ENCODE measurements at regions not wholly inside any gene's neighbourhood (a gene's known extent, or its start where the extent isn't known, plus 50 kb on each side); places are given as distances from the start of the nearest gene placed in this dataset.
"Not testable (repeated sequence)": the region's sequence is repeated elsewhere in the genome, so short reads cannot be mapped to it uniquely, and the experiment has no call there.

DNA sequence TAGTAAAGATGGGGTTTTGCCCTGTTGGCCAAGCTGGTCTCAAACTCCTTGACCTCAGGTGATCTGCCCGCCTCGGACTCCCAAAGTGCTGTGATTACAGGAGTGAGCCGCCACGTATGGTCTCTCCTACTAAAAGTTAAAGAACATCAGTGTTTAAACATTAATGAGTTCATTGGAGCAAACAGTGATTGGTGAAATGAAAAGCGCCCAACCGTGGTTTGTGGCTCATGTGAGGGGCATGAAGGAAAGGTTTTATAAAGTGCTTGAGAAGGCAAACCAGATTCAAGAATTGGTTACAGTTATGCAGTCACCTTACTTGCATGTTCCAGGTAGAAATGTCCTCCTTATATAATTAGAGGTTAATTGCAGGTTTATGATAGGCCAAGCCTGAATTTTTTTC is 109.5 kb downstream of the ZNF675 start:
- peaks cover 15% of the 10 kb centered on the region for H3K36me3 Mint-ChIP-seq
- Histone ChIP-seq H3K27me3 (ENCODE audit: control insufficient read depth, insufficient read depth, low read length) (no peaks in the 10 kb centered on the region), H3K27ac (ENCODE audit: low read length) (no peak overlapping the region), H3K36me3 (ENCODE audit: control insufficient read depth, insufficient read depth, low read length) (no peaks in the 10 kb centered on the region), H3K9me3 (ENCODE audit: control insufficient read depth, insufficient read depth, low read length) (peaks cover 10% of the 10 kb centered on the region), H3K4me3 (ENCODE audit: low read length) (no peak overlapping the region), H3K4me1 (ENCODE audit: control insufficient read depth, insufficient read depth, low read length) (no peaks in the 10 kb centered on the region)
- H3K9me3 Mint-ChIP-seq, result peaks cover 13 to 20% of the 10 kb centered on the region in 2 donors
- no peak overlapping the region for H3K4me3 Mint-ChIP-seq
- TF ChIP-seq, protein P1, sequence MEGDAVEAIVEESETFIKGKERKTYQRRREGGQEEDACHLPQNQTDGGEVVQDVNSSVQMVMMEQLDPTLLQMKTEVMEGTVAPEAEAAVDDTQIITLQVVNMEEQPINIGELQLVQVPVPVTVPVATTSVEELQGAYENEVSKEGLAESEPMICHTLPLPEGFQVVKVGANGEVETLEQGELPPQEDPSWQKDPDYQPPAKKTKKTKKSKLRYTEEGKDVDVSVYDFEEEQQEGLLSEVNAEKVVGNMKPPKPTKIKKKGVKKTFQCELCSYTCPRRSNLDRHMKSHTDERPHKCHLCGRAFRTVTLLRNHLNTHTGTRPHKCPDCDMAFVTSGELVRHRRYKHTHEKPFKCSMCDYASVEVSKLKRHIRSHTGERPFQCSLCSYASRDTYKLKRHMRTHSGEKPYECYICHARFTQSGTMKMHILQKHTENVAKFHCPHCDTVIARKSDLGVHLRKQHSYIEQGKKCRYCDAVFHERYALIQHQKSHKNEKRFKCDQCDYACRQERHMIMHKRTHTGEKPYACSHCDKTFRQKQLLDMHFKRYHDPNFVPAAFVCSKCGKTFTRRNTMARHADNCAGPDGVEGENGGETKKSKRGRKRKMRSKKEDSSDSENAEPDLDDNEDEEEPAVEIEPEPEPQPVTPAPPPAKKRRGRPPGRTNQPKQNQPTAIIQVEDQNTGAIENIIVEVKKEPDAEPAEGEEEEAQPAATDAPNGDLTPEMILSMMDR (IDR thresholded peaks at IDR 0.05), result no peak
- no peaks in the 10 kb centered on the region for H3K27me3 Mint-ChIP-seq (ENCODE audit: low read depth in 2 of 2)
- H3K4me1 Mint-ChIP-seq, result no peaks in the 10 kb centered on the region
- no peak overlapping the region for H3K27ac Mint-ChIP-seq
- intact Hi-C loops (cut with micrococcal nuclease), result no loop called here
- 84% methylated on average over 6 of the region's 6 CpGs for WGBS (ENCODE audit: insufficient coverage)
- DNase-seq, result no peak
- no peak for ATAC-seq

DNA sequence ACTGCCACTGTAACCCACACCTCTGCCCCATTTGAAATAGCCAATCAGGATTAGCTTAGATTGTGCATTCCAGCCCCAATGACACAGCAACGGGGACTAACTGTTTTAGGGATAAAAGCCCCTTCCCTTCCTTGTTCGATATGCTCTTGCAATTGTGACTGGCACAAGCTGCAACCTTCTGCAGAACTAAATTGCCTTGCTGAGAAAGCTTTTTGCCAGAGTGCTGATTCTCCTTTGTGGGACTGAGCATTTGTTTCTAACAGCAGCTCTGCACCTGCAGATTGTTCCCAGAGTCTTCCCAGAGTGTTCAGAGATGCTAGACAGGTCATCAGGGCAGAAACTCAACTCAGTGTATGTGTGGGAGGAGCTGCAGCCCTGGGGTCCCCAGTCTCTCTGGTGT is 115.8 kb downstream of the ZNF675 start:
- H3K27me3 ChIP-seq (ENCODE audit: control insufficient read depth, insufficient read depth, low read length), result no peaks in the 10 kb centered on the region
- H3K36me3 ChIP-seq (ENCODE audit: control insufficient read depth, insufficient read depth, low read length), result no peaks in the 10 kb centered on the region
- no peak overlapping the region for H3K27ac Mint-ChIP-seq
- peaks cover 22 to 34% of the 10 kb centered on the region in 2 donors for H3K9me3 Mint-ChIP-seq
- no peaks in the 10 kb centered on the region for H3K4me1 Mint-ChIP-seq
- intact Hi-C loops (cut with micrococcal nuclease), result no loop called here
- H3K9me3 ChIP-seq (ENCODE audit: control insufficient read depth, insufficient read depth, low read length), result peaks cover 45% of the 10 kb centered on the region
- no peak overlapping the region for H3K4me3 ChIP-seq (ENCODE audit: low read length)
- ATAC-seq (no peak), DNase-seq (no peak)
- no peak overlapping the region for H3K4me3 Mint-ChIP-seq
- TF ChIP-seq, protein P1 (IDR thresholded peaks at IDR 0.05), result no peak
- H3K36me3 Mint-ChIP-seq, result peaks cover 25% of the 10 kb centered on the region
- WGBS (ENCODE audit: insufficient coverage), result 86% methylated on average over 2 of the region's 2 CpGs
- no peak overlapping the region for H3K27ac ChIP-seq (ENCODE audit: low read length)
- no peaks in the 10 kb centered on the region for H3K27me3 Mint-ChIP-seq (ENCODE audit: low read depth in 2 of 2)
- H3K4me1 ChIP-seq (ENCODE audit: control insufficient read depth, insufficient read depth, low read length), result no peaks in the 10 kb centered on the region

DNA sequence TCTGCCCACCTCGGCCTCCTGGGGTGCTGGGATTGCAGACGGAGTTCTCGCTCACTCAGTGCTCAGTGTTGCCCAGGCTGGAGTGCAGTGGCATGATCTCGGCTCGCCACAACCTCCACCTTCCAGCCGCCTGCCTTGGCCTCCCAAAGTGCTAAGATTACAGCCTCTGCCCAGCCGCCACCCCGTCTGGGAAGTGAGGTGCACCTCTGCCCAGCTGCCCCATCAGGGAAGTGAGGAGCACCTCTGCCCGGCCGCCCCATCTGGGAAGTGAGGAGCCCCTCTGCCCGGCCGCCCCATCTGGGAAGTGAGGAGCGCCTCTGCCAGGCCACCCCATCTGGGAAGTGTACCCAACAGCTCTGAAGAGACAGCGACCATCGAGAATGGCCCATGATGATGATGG is 118.9 kb downstream of the ZNF675 start:
- H3K4me3 Mint-ChIP-seq; H3K27me3 ChIP-seq (ENCODE audit: control insufficient read depth, insufficient read depth, low read length); H3K4me1 ChIP-seq (ENCODE audit: control insufficient read depth, insufficient read depth, low read length); ATAC-seq; H3K4me1 Mint-ChIP-seq; H3K27ac Mint-ChIP-seq; H3K27ac ChIP-seq (ENCODE audit: low read length); H3K36me3 ChIP-seq (ENCODE audit: control insufficient read depth, insufficient read depth, low read length); H3K27me3 Mint-ChIP-seq (ENCODE audit: low read depth in 2 of 2); intact Hi-C loops (cut with micrococcal nuclease); H3K4me3 ChIP-seq (ENCODE audit: low read length); DNase-seq: not testable (repeated sequence)
- peaks cover 18 to 34% of the 10 kb centered on the region in 2 donors for H3K9me3 Mint-ChIP-seq
- peaks cover 32% of the 10 kb centered on the region for H3K36me3 Mint-ChIP-seq
- peaks cover 41% of the 10 kb centered on the region for H3K9me3 ChIP-seq (ENCODE audit: control insufficient read depth, insufficient read depth, low read length)
- 89% methylated on average over 13 of the region's 15 CpGs for WGBS (ENCODE audit: insufficient coverage)

DNA sequence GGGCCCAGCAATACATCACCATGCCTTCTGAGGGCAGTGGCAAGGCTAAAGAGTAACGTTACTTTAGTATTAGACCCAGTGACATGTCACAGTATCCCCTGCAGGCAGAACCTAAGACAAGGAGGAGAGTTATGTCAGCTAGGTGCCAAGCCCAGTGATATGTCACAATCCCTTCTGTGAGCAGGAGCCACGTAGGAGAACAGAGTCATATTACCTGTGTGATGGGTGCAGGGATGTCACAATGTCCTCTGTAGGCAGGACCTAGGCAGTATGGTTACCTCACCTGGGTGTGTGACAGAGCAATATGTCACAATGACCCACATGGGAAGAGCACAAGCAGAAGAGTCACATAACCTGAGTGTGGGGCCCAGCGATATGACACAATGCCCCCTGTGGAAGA is 121.8 kb downstream of the ZNF675 start:
- peaks cover 19% of the 10 kb centered on the region for H3K9me3 ChIP-seq (ENCODE audit: control insufficient read depth, insufficient read depth, low read length)
- no peak overlapping the region for H3K27ac Mint-ChIP-seq
- peaks cover 13% of the 10 kb centered on the region for H3K36me3 Mint-ChIP-seq
- no peak overlapping the region for H3K4me3 ChIP-seq (ENCODE audit: low read length)
- WGBS (ENCODE audit: insufficient coverage), result 85% methylated on average over 3 of the region's 3 CpGs
- DNase-seq (no peak), ATAC-seq (no peak)
- no peaks in the 10 kb centered on the region for H3K36me3 ChIP-seq (ENCODE audit: control insufficient read depth, insufficient read depth, low read length)
- H3K4me1 ChIP-seq (ENCODE audit: control insufficient read depth, insufficient read depth, low read length), result no peaks in the 10 kb centered on the region
- no peak overlapping the region for H3K27ac ChIP-seq (ENCODE audit: low read length)
- peaks cover 7 to 25% of the 10 kb centered on the region in 2 donors for H3K9me3 Mint-ChIP-seq
- no peaks in the 10 kb centered on the region for H3K27me3 ChIP-seq (ENCODE audit: control insufficient read depth, insufficient read depth, low read length)
- intact Hi-C loops (cut with micrococcal nuclease), result no loop called here
- TF ChIP-seq, protein P1 (IDR thresholded peaks at IDR 0.05), result no peak
- H3K27me3 Mint-ChIP-seq (ENCODE audit: low read depth in 2 of 2), result no peaks in the 10 kb centered on the region
- no peak overlapping the region for H3K4me3 Mint-ChIP-seq
- no peaks in the 10 kb centered on the region for H3K4me1 Mint-ChIP-seq
